ENCODE measurements at regions not wholly inside any gene's neighbourhood (a gene's known extent, or its start where the extent isn't known, plus 50 kb on each side); places are given as distances from the start of the nearest gene placed in this dataset.

DNA sequence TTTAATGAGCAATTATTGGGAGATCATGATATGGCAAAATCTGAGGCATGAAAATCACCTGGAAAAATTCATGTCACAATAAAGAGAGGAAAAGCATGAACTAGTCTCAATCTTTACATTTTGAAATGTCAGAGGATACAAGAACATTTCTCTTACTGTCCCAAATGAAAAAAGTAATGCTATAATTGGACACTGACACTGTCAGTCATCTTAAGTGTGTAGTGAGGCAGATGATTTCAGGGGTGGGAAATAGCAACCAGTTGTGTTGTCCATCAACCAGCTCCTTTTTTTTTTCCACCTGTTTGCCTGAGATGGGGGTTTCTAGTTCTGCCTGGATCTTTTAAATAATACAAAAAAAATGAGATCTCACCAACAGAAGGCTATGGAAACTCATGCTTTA, 646.2 kb downstream of the KCNT2 start:
- DNase-seq: no peak
- no peak for ATAC-seq
- ChIA-PET CTCF (interaction anchor here (0.6 kb wide), 1 partner anchor 99 kb away, joined by 3 read pairs; no protein-coding TSS in a partner anchor), POLR2A (no interaction called here)
- Mint-ChIP-seq H3K4me3 (no peak overlapping the region), H3K36me3 (ENCODE audit: low read depth) (no peaks in the 10 kb centered on the region), H3K27me3 (no peaks in the 10 kb centered on the region), H3K9me3 (no peaks in the 10 kb centered on the region), H3K27ac (no peak overlapping the region), H3K4me1 (ENCODE audit: low read depth) (no peaks in the 10 kb centered on the region)
- TF ChIP-seq CTCF (IDR thresholded peaks at IDR 0.05): no peak
- intact Hi-C loops (cut with micrococcal nuclease): no loop called here

- no peak for DNase-seq
- H3K4me3 Mint-ChIP-seq: no peak overlapping the region
- H3K27ac Mint-ChIP-seq: no peak overlapping the region
- H3K4me1 Mint-ChIP-seq (ENCODE audit: low read depth): no peaks in the 10 kb centered on the region
- no peaks in the 10 kb centered on the region for H3K36me3 Mint-ChIP-seq (ENCODE audit: low read depth)
- intact Hi-C loops (cut with micrococcal nuclease): no loop called here
- no peaks in the 10 kb centered on the region for H3K27me3 Mint-ChIP-seq
- TF ChIP-seq CTCF (IDR thresholded peaks at IDR 0.05): no peak
- ATAC-seq: no peak
- no peaks in the 10 kb centered on the region for H3K9me3 Mint-ChIP-seq
- ChIA-PET POLR2A (no interaction called here), CTCF (no interaction called here)
Measured at GRCh38 chr1:195960580-195960979, 647.7 kb downstream of the KCNT2 start.

- Mint-ChIP-seq H3K4me3 (no peak overlapping the region), H3K27ac (no peak overlapping the region), H3K4me1 (ENCODE audit: low read depth) (no peaks in the 10 kb centered on the region), H3K36me3 (ENCODE audit: low read depth) (no peaks in the 10 kb centered on the region), H3K27me3 (no peaks in the 10 kb centered on the region), H3K9me3 (no peaks in the 10 kb centered on the region)
- intact Hi-C loops (cut with micrococcal nuclease): no loop called here
- no peak for TF ChIP-seq CTCF (IDR thresholded peaks at IDR 0.05)
- POLR2A ChIA-PET: no interaction called here
- ATAC-seq: no peak
- DNase-seq: no peak
- CTCF ChIA-PET: no interaction called here
Measured at GRCh38 chr1:195958131-195958530, 650.1 kb downstream of the KCNT2 start.

GRCh38 chr1:195956845-195957244, 651.4 kb downstream of the KCNT2 start:
- TF ChIP-seq CTCF (IDR thresholded peaks at IDR 0.05): no peak
- Mint-ChIP-seq H3K27ac (no peak overlapping the region), H3K4me3 (no peak overlapping the region), H3K27me3 (no peaks in the 10 kb centered on the region), H3K4me1 (ENCODE audit: low read depth) (no peaks in the 10 kb centered on the region), H3K9me3 (no peaks in the 10 kb centered on the region), H3K36me3 (ENCODE audit: low read depth) (no peaks in the 10 kb centered on the region)
- CTCF ChIA-PET: no interaction called here
- POLR2A ChIA-PET: no interaction called here
- no peak for DNase-seq
- ATAC-seq: no peak
- intact Hi-C loops (cut with micrococcal nuclease): no loop called here

- H3K27me3 Mint-ChIP-seq: no peaks in the 10 kb centered on the region
- no peaks in the 10 kb centered on the region for H3K36me3 Mint-ChIP-seq (ENCODE audit: low read depth)
- no peaks in the 10 kb centered on the region for H3K4me1 Mint-ChIP-seq (ENCODE audit: low read depth)
- no peak for ATAC-seq
- H3K4me3 Mint-ChIP-seq: no peak overlapping the region
- POLR2A ChIA-PET: no interaction called here
- CTCF ChIA-PET: no interaction called here
- no peak for DNase-seq
- TF ChIP-seq CTCF (IDR thresholded peaks at IDR 0.05): no peak
- H3K27ac Mint-ChIP-seq: no peak overlapping the region
- intact Hi-C loops (cut with micrococcal nuclease): no loop called here
- no peaks in the 10 kb centered on the region for H3K9me3 Mint-ChIP-seq
Measured at GRCh38 chr1:195954848-195955247, 653.4 kb downstream of the KCNT2 start.
